OCI-LY7 (cell line): ENCODE measurements at regions not wholly inside any gene's neighbourhood (a gene's known extent, or its start where the extent isn't known, plus 50 kb on each side); places are given as distances from the start of the nearest gene placed in this dataset.

Source experiments
- BruUV-seq: library from RNA; stranded (reverse); fragments of 400-500 nt; replicated peaks from 2 replicates; lab custom pipeline; 2021; lab: Mats Ljungman, UMichigan
- CTCF ChIA-PET: fragments of 300-600 bp; sonication (Branson Sonifier 250); formaldehyde crosslinking; loops from one replicate; lab custom pipeline; 2022; ENCODE audit warnings: antibody characterized with exemption; ENCODE audit not compliant: unreplicated experiment; lab: Charles Lee
- POLR2A ChIA-PET: fragments of 300-600 bp; sonication (Branson Sonifier 250); formaldehyde crosslinking; loops from one replicate; lab custom pipeline; 2022; ENCODE audit warnings: antibody characterized with exemption; lab: Charles Lee
- DNase-seq: peaks from one replicate; pipeline ENCODE4 v3.0.0-alpha.2; 2015; ENCODE audit warnings: low spot score
- H2AFZ ChIP-seq: fragments of 200-600 bp; sonication (generic), shearing (Covaris generic); 2 replicates; pipeline ENCODE4 v1.6.1; 2014; ENCODE audit warnings: mild to moderate bottlenecking, antibody characterized with exemption, low read length, moderate library complexity
- H3K27ac ChIP-seq: fragments of 200-600 bp; sonication (generic); 2 replicates; pipeline ENCODE4 v1.5.1; 2014; ENCODE audit warnings: mixed run types, low read depth, mild to moderate bottlenecking, moderate library complexity, low read length, inconsistent platforms; ENCODE audit not compliant: poor library complexity, severe bottlenecking
- H3K36me3 ChIP-seq: fragments of 200-600 bp; sonication (generic); 2 replicates; pipeline ENCODE4 v1.6.1; 2014; ENCODE audit warnings: mild to moderate bottlenecking, antibody characterized with exemption, low read length, moderate library complexity, mixed read lengths; ENCODE audit not compliant: insufficient read depth
- H3K4me1 ChIP-seq: fragments of 200-600 bp; sonication (generic); 2 replicates; pipeline ENCODE4 v1.5.1; 2014; ENCODE audit warnings: mild to moderate bottlenecking, low read length; ENCODE audit not compliant: insufficient read depth, poor library complexity, severe bottlenecking
- H3K4me2 ChIP-seq: fragments of 200-600 bp; sonication (generic); 2 replicates; pipeline ENCODE4 v1.6.1; 2014; ENCODE audit warnings: mild to moderate bottlenecking, low read length
- H3K4me3 ChIP-seq: fragments of 200-600 bp; sonication (generic); 2 replicates; pipeline ENCODE4 v1.5.1; 2014; ENCODE audit warnings: mild to moderate bottlenecking, low read depth, low read length; ENCODE audit not compliant: poor library complexity, severe bottlenecking
- H3K79me2 ChIP-seq: fragments of 200-600 bp; sonication (generic); 2 replicates; pipeline ENCODE4 v1.6.1; 2016; ENCODE audit warnings: low read depth, mild to moderate bottlenecking, low read length, moderate library complexity, mixed read lengths; ENCODE audit not compliant: insufficient read depth
- H3K9me2 ChIP-seq: fragments of 200-600 bp; sonication (generic); 2 replicates; pipeline ENCODE4 v1.6.1; 2016; ENCODE audit warnings: mild to moderate bottlenecking, low read length, mixed read lengths; ENCODE audit not compliant: insufficient read depth
- H3K9me3 ChIP-seq: fragments of 200-600 bp; sonication (generic); 2 replicates; pipeline ENCODE4 v1.6.1; 2014; ENCODE audit warnings: mild to moderate bottlenecking, mixed run types, low read length, mixed read lengths
- H4K20me1 ChIP-seq: fragments of 200-600 bp; sonication (generic); 2 replicates; pipeline ENCODE4 v1.6.1; 2014; ENCODE audit warnings: mild to moderate bottlenecking, antibody characterized with exemption, low read length, moderate library complexity, mixed read lengths; ENCODE audit not compliant: insufficient read depth
- EZH2phosphoT487 ChIP-seq: fragments of 200-600 bp; sonication (generic); IDR thresholded peaks from 2 replicates; pipeline ENCODE4 v1.6.1; 2018; ENCODE audit warnings: low read depth, borderline replicate concordance, mild to moderate bottlenecking, mixed run types, antibody characterized with exemption, low read length, moderate library complexity, mixed read lengths
- intact Hi-C: fragments of 100-400 bp; cut with micrococcal nuclease; formaldehyde crosslinking; loops from one replicate; pipeline ENCODE4 v1.10.0; 2022; ENCODE audit not compliant: unreplicated experiment
- TF ChIP-seq, protein P1 (sequence below): fragments of 200-600 bp; sonication (generic); conservative IDR thresholded peaks from 2 replicates; pipeline ENCODE4 v1.5.1; 2014; ENCODE audit warnings: mild to moderate bottlenecking, antibody characterized with exemption, low read length, moderate library complexity, mixed read lengths

- Histone ChIP-seq H3K9me2 (no peaks in the 10 kb centered on the region), H3K4me1 (no peaks in the 10 kb centered on the region), H3K79me2 (no peaks in the 10 kb centered on the region), H3K27ac (no peak overlapping the region), H3K4me2 (no peak overlapping the region), H3K4me3 (no peak overlapping the region), H4K20me1 (no peaks in the 10 kb centered on the region), H3K9me3 (no peaks in the 10 kb centered on the region), H2AFZ (no peak overlapping the region), H3K36me3 (no peaks in the 10 kb centered on the region)
- no TSS peak for BruUV-seq
- ChIA-PET CTCF (no interaction called here), POLR2A (no interaction called here)
- DNase-seq: no peak
- no peak for TF ChIP-seq EZH2phosphoT487
- TF ChIP-seq, protein P1, sequence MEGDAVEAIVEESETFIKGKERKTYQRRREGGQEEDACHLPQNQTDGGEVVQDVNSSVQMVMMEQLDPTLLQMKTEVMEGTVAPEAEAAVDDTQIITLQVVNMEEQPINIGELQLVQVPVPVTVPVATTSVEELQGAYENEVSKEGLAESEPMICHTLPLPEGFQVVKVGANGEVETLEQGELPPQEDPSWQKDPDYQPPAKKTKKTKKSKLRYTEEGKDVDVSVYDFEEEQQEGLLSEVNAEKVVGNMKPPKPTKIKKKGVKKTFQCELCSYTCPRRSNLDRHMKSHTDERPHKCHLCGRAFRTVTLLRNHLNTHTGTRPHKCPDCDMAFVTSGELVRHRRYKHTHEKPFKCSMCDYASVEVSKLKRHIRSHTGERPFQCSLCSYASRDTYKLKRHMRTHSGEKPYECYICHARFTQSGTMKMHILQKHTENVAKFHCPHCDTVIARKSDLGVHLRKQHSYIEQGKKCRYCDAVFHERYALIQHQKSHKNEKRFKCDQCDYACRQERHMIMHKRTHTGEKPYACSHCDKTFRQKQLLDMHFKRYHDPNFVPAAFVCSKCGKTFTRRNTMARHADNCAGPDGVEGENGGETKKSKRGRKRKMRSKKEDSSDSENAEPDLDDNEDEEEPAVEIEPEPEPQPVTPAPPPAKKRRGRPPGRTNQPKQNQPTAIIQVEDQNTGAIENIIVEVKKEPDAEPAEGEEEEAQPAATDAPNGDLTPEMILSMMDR: no peak
- intact Hi-C loops: no loop called here
These were observed 997.0 kb downstream of the GRIK2 start for GRCh38 chr6:102390541-102390940.

- no peak for DNase-seq
- no peak overlapping the region for H3K4me2 ChIP-seq
- ChIA-PET CTCF (no interaction called here), POLR2A (no interaction called here)
- no peaks in the 10 kb centered on the region for H3K79me2 ChIP-seq
- no peaks in the 10 kb centered on the region for H3K9me3 ChIP-seq
- H3K4me1 ChIP-seq: no peaks in the 10 kb centered on the region
- intact Hi-C loops: no loop called here
- no peaks in the 10 kb centered on the region for H3K9me2 ChIP-seq
- no peaks in the 10 kb centered on the region for H3K36me3 ChIP-seq
- BruUV-seq: no TSS peak
- no peaks in the 10 kb centered on the region for H4K20me1 ChIP-seq
- no peak overlapping the region for H3K4me3 ChIP-seq
- no peak overlapping the region for H2AFZ ChIP-seq
- no peak overlapping the region for H3K27ac ChIP-seq
- TF ChIP-seq, protein P1: no peak
- no peak for TF ChIP-seq EZH2phosphoT487
These were observed 996.5 kb downstream of the GRIK2 start for GRCh38 chr6:102389994-102390393.

DNA sequence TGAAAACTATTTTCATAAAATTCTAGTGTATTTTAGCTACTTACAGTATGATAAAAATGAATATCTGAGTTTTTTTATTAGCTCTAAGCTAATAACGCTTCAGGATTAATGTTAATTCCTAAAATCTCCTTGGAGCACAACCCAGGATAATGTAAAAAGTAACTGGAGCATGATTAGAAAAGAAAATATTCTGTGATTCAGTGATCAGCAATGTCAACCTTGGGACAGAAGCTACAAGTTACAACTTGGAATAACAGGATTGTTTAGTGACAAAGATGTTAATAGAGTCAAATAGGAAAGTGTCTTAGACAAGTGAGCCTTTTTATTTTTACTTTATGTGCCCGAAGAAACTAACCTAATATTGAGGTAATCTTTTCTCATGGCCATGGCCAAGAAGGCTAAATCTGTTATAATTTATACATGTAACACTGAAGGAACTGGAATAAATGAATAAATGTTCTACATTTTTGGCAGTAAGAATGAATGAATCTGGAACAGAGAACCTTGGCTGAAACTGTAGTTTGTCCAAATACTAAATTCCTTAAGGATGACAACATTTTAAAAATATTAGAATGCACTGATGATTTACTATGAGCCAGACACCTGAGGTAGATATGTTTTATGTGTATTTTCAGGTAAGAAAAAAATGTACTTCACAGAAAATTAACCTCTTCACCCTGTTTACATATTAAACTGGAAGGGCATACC lies 994.0 kb downstream of the GRIK2 start:
- ChIA-PET POLR2A (interaction anchor here (1.1 kb wide), 1 partner anchor 24 kb away, joined by 3 read pairs; no protein-coding TSS in a partner anchor), CTCF (no interaction called here)
- BruUV-seq: no TSS peak
- H3K9me2 ChIP-seq: no peaks in the 10 kb centered on the region
- no peak for DNase-seq
- H3K4me3 ChIP-seq: no peak overlapping the region
- H3K9me3 ChIP-seq: no peaks in the 10 kb centered on the region
- no peak overlapping the region for H3K4me2 ChIP-seq
- TF ChIP-seq, protein P1: no peak
- H2AFZ ChIP-seq: no peak overlapping the region
- H4K20me1 ChIP-seq: no peaks in the 10 kb centered on the region
- H3K79me2 ChIP-seq: no peaks in the 10 kb centered on the region
- no peaks in the 10 kb centered on the region for H3K36me3 ChIP-seq
- H3K27ac ChIP-seq: no peak overlapping the region
- no peaks in the 10 kb centered on the region for H3K4me1 ChIP-seq
- intact Hi-C loops: no loop called here
